IMR-90 (cell line): ENCODE measurements at regions not wholly inside any gene's neighbourhood (a gene's known extent, or its start where the extent isn't known, plus 50 kb on each side); places are given as distances from the start of the nearest gene placed in this dataset.

Experiments
- ATAC-seq: fragments of 200-7000 bp; cut with Tn5 transposase; 2 replicates; pipeline ENCODE4 v1.9.1; 2020; ENCODE audit warnings: low read depth, mild to moderate bottlenecking, moderate library complexity
- BruUV-seq: library from RNA; stranded (reverse); fragments of 400-500 nt; replicated peaks from 2 replicates; lab custom pipeline; 2021; lab: Mats Ljungman, UMichigan
- CTCF ChIA-PET: fragments of 300-600 bp; formaldehyde crosslinking; extraction: SDS; loops from one replicate; lab custom pipeline; 2021; ENCODE audit warnings: antibody characterized with exemption; lab: Yijun Ruan, JAX
- POLR2A ChIA-PET: fragments of 300-600 bp; sonication (Branson Sonifier 250); formaldehyde crosslinking; loops from one replicate; lab custom pipeline; 2022; ENCODE audit warnings: antibody characterized with exemption; ENCODE audit not compliant: unreplicated experiment; lab: Charles Lee
- DNase-seq: peaks from one replicate; pipeline ENCODE4 v3.0.0; 2013
- H2AFZ ChIP-seq: replicated peaks from 2 replicates; pipeline ENCODE3; 2013; ENCODE audit warnings: low read length, mild to moderate bottlenecking; ENCODE audit not compliant: poor library complexity
- H2AK5ac ChIP-seq: 2 replicates; pipeline ENCODE4 v1.6.1; 2013; ENCODE audit warnings: low read depth, low read length, inconsistent platforms
- H2AK9ac ChIP-seq: replicated peaks from 2 replicates; pipeline ENCODE3; 2013; ENCODE audit warnings: mild to moderate bottlenecking, low read depth, low read length, moderate library complexity; ENCODE audit not compliant: poor library complexity
- H2BK120ac ChIP-seq: 2 replicates; pipeline ENCODE4 v1.6.1; 2013; ENCODE audit warnings: low read depth, low read length, inconsistent platforms
- H2BK15ac ChIP-seq: 3 replicates; pipeline ENCODE4 v1.6.1; 2013; ENCODE audit warnings: low read depth, low read length, inconsistent platforms
- H2BK20ac ChIP-seq: 2 replicates; pipeline ENCODE4 v1.6.1; 2013; ENCODE audit warnings: low read depth, mild to moderate bottlenecking, inconsistent platforms, low read length, moderate library complexity
- H2BK5ac ChIP-seq: 2 replicates; pipeline ENCODE4 v1.6.1; 2013; ENCODE audit warnings: mild to moderate bottlenecking, low read depth, low read length, inconsistent platforms; ENCODE audit not compliant: poor library complexity, severe bottlenecking
- H3K14ac ChIP-seq: replicated peaks from 2 replicates; pipeline ENCODE4 v1.6.1; 2013; ENCODE audit warnings: low read depth, low read length, inconsistent platforms
- H3K18ac ChIP-seq: 2 replicates; pipeline ENCODE4 v1.6.1; 2013; ENCODE audit warnings: low read depth, low read length, control low read depth
- H3K23ac ChIP-seq: 2 replicates; pipeline ENCODE4 v1.6.1; 2013; ENCODE audit warnings: low read depth, low read length, inconsistent platforms
- H3K27ac ChIP-seq: 2 replicates; pipeline ENCODE4 v1.5.1; 2013; ENCODE audit warnings: mild to moderate bottlenecking, control low read depth, low read length; ENCODE audit not compliant: insufficient read depth
- H3K27me3 ChIP-seq: 2 replicates; pipeline ENCODE4 v1.6.1; 2013; ENCODE audit warnings: low read length; ENCODE audit not compliant: control insufficient read depth, insufficient read depth
- H3K36me3 ChIP-seq: 2 replicates; pipeline ENCODE4 v1.6.1; 2013; ENCODE audit warnings: low read length, mixed read lengths; ENCODE audit not compliant: control insufficient read depth, insufficient read depth
- H3K4ac ChIP-seq: 2 replicates; pipeline ENCODE4 v1.6.1; 2013; ENCODE audit warnings: low read depth, low read length, inconsistent platforms
- H3K4me1 ChIP-seq: 2 replicates; pipeline ENCODE4 v1.6.1; 2013; ENCODE audit warnings: low read length, mixed read lengths; ENCODE audit not compliant: control insufficient read depth, insufficient read depth
- H3K4me2 ChIP-seq: 2 replicates; pipeline ENCODE4 v1.6.1; 2013; ENCODE audit warnings: low read depth, mild to moderate bottlenecking, control low read depth, low read length, moderate library complexity
- H3K4me3 ChIP-seq: 2 replicates; pipeline ENCODE4 v1.5.1; 2013; ENCODE audit warnings: low read depth, mild to moderate bottlenecking, control low read depth, low read length, moderate library complexity; ENCODE audit not compliant: insufficient read depth
- H3K56ac ChIP-seq: 2 replicates; pipeline ENCODE4 v1.6.1; 2013; ENCODE audit warnings: low read length, inconsistent platforms; ENCODE audit not compliant: insufficient read depth; ENCODE audit errors: extremely low read depth
- H3K79me1 ChIP-seq, 2 experiments: 2 replicates each; pipeline ENCODE4 v1.6.1; 2013; ENCODE audit warnings: low read length in 2 of 2, inconsistent platforms in 1 of 2, low read depth in 1 of 2
- H3K9ac ChIP-seq: 2 replicates; pipeline ENCODE4 v1.6.1; 2013; ENCODE audit warnings: low read depth, low read length, control low read depth
- H3K9me1 ChIP-seq: 2 replicates; pipeline ENCODE4 v1.6.1; 2013; ENCODE audit warnings: low read length, inconsistent platforms; ENCODE audit not compliant: insufficient read depth
- H3K9me3 ChIP-seq: 2 replicates; pipeline ENCODE4 v1.6.1; 2013; ENCODE audit warnings: low read length; ENCODE audit not compliant: control insufficient read depth, insufficient read depth
- H4K20me1 ChIP-seq: 2 replicates; pipeline ENCODE4 v1.6.1; 2013; ENCODE audit warnings: low read length, inconsistent platforms; ENCODE audit not compliant: insufficient read depth
- H4K5ac ChIP-seq: 2 replicates; pipeline ENCODE4 v1.6.1; 2013; ENCODE audit warnings: mild to moderate bottlenecking, low read depth, low read length, control low read depth
- H4K8ac ChIP-seq, 2 experiments: 2 replicates each; pipeline ENCODE4 v1.6.1; 2013; ENCODE audit warnings: low read depth in 2 of 2, low read length in 2 of 2, control low read depth in 1 of 2, inconsistent platforms in 1 of 2
- H4K91ac ChIP-seq: 2 replicates; pipeline ENCODE4 v1.6.1; 2013; ENCODE audit warnings: low read depth, low read length, inconsistent platforms; ENCODE audit not compliant: insufficient read depth
- BHLHE40 ChIP-seq: fragments of 150-350 bp; IDR thresholded peaks from 2 replicates; pipeline ENCODE4 v1.6.1; 2016; ENCODE audit warnings: mild to moderate bottlenecking, low read depth, low read length
- CEBPB ChIP-seq: IDR thresholded peaks from 2 replicates; pipeline ENCODE4 v1.6.1; 2012; ENCODE audit warnings: low read depth, low read length, improper control_type of control experiment
- CHD1 ChIP-seq: IDR thresholded peaks from 2 replicates; pipeline ENCODE4 v1.6.1; 2012; ENCODE audit warnings: low read depth, low read length, improper control_type of control experiment
- ELK1 ChIP-seq: fragments of 150-350 bp; IDR thresholded peaks from 2 replicates; pipeline ENCODE4 v1.6.1; 2016; ENCODE audit warnings: low read depth, mild to moderate bottlenecking, low read length, moderate library complexity, borderline replicate concordance
- FOS ChIP-seq: fragments of 150-350 bp; IDR thresholded peaks from 2 replicates; pipeline ENCODE4 v1.6.1; 2016; ENCODE audit warnings: low read depth, low read length
- MAFK ChIP-seq: IDR thresholded peaks from 2 replicates; pipeline ENCODE4 v1.6.1; 2012; ENCODE audit warnings: low read depth, low read length, improper control_type of control experiment
- MAZ ChIP-seq: IDR thresholded peaks from 2 replicates; pipeline ENCODE4 v1.6.1; 2012; ENCODE audit warnings: low read depth, mild to moderate bottlenecking, low read length, improper control_type of control experiment, moderate library complexity, borderline replicate concordance
- MXI1 ChIP-seq: IDR thresholded peaks from 2 replicates; pipeline ENCODE4 v1.6.1; 2012; ENCODE audit warnings: low read depth, mild to moderate bottlenecking, low read length, moderate library complexity, borderline replicate concordance
- NFE2L2 ChIP-seq: fragments of 150-350 bp; IDR thresholded peaks from 2 replicates; pipeline ENCODE4 v1.6.1; 2016; ENCODE audit warnings: low read depth, mild to moderate bottlenecking, low read length
- POLR2A ChIP-seq: IDR thresholded peaks from 2 replicates; pipeline ENCODE4 v1.6.1; 2012; ENCODE audit warnings: mild to moderate bottlenecking, low read depth, low read length
- RAD21 ChIP-seq: IDR thresholded peaks from 2 replicates; pipeline ENCODE4 v1.6.1; 2012; ENCODE audit warnings: low read length, improper control_type of control experiment
- RCOR1 ChIP-seq: IDR thresholded peaks from 2 replicates; pipeline ENCODE4 v1.6.1; 2012; ENCODE audit warnings: mild to moderate bottlenecking, low read length, improper control_type of control experiment; ENCODE audit not compliant: insufficient replicate concordance
- RFX5 ChIP-seq: IDR thresholded peaks from 2 replicates; pipeline ENCODE4 v1.8.0; 2012; ENCODE audit warnings: low read depth, mild to moderate bottlenecking, low read length, moderate library complexity
- SMC3 ChIP-seq: fragments of 150-350 bp; IDR thresholded peaks from 2 replicates; pipeline ENCODE4 v1.6.1; 2016; ENCODE audit warnings: low read depth, mild to moderate bottlenecking, antibody characterized with exemption, low read length, moderate library complexity
- dilution Hi-C: fragments of 300-500 bp; cut with HindIII; formaldehyde crosslinking; loops from one replicate; pipeline ENCODE4 v1.14.3; 2018; ENCODE audit warnings: low sequenced_read_pairs; ENCODE audit not compliant: unreplicated experiment
- in situ Hi-C: fragments of 300-500 bp; cut with MboI; formaldehyde crosslinking; loops from 3 replicates; pipeline ENCODE4 v1.14.3; 2019; ENCODE audit warnings: low sequenced_read_pairs, inconsistent platforms, mixed read lengths
- intact Hi-C: fragments of 100-400 bp; cut with micrococcal nuclease; formaldehyde crosslinking; loops from 2 replicates; pipeline ENCODE4 v1.10.0; 2022
- TF ChIP-seq, protein P1 (sequence below): conservative IDR thresholded peaks from 2 replicates; pipeline ENCODE4 v1.5.1; 2012; ENCODE audit warnings: mild to moderate bottlenecking, low read depth, low read length, improper control_type of control experiment
- TF ChIP-seq, protein P2 (sequence below): fragments of 150-350 bp; IDR thresholded peaks from 2 replicates; pipeline ENCODE4 v1.6.1; 2017; ENCODE audit warnings: mild to moderate bottlenecking, antibody characterized with exemption, low read length, low read depth

GRCh38 chr7:26035552-26035951 is 116.4 kb upstream of the NFE2L3 start:
- Histone ChIP-seq H3K9me3 (no peaks in the 10 kb centered on the region), H3K79me1 (no peaks in the 10 kb centered on the region), H3K56ac (no peak overlapping the region), H3K4me3 (no peak overlapping the region), H2AFZ (no peak overlapping the region), H4K8ac (no peak overlapping the region), H4K20me1 (no peaks in the 10 kb centered on the region), H2AK9ac (no peak overlapping the region), H4K91ac (no peak overlapping the region), H3K27ac (no peak overlapping the region), H3K4ac (no peak overlapping the region), H3K4me2 (no peak overlapping the region), H3K4me1 (no peaks in the 10 kb centered on the region), H2BK5ac (no peak overlapping the region), H2AK5ac (no peak overlapping the region), H3K14ac (no peak overlapping the region), H3K9ac (no peak overlapping the region), H2BK120ac (no peak overlapping the region), H4K5ac (no peak overlapping the region), H3K9me1 (no peaks in the 10 kb centered on the region), H2BK15ac (no peak overlapping the region), H2BK20ac (no peak overlapping the region), H3K27me3 (no peaks in the 10 kb centered on the region), H3K23ac (no peak overlapping the region), H3K18ac (no peak overlapping the region), H3K36me3 (no peaks in the 10 kb centered on the region)
- ATAC-seq (no peak), DNase-seq (no peak)
- in situ Hi-C loops, result no loop called here
- BruUV-seq, result no TSS peak
- dilution Hi-C loops, result no loop called here
- intact Hi-C loops, result no loop called here
- POLR2A ChIA-PET, result no interaction called here
- CTCF ChIA-PET, result no interaction called here
- TF ChIP-seq, protein P1, sequence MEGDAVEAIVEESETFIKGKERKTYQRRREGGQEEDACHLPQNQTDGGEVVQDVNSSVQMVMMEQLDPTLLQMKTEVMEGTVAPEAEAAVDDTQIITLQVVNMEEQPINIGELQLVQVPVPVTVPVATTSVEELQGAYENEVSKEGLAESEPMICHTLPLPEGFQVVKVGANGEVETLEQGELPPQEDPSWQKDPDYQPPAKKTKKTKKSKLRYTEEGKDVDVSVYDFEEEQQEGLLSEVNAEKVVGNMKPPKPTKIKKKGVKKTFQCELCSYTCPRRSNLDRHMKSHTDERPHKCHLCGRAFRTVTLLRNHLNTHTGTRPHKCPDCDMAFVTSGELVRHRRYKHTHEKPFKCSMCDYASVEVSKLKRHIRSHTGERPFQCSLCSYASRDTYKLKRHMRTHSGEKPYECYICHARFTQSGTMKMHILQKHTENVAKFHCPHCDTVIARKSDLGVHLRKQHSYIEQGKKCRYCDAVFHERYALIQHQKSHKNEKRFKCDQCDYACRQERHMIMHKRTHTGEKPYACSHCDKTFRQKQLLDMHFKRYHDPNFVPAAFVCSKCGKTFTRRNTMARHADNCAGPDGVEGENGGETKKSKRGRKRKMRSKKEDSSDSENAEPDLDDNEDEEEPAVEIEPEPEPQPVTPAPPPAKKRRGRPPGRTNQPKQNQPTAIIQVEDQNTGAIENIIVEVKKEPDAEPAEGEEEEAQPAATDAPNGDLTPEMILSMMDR, result no peak
- TF ChIP-seq ELK1 (no peak), CHD1 (no peak), RFX5 (no peak), FOS (no peak), CEBPB (no peak), BHLHE40 (no peak), POLR2A (no peak), SMC3 (no peak), MAZ (no peak), NFE2L2 (no peak), RCOR1 (no peak), RAD21 (no peak), MAFK (no peak), MXI1 (no peak)
- TF ChIP-seq, protein P2, sequence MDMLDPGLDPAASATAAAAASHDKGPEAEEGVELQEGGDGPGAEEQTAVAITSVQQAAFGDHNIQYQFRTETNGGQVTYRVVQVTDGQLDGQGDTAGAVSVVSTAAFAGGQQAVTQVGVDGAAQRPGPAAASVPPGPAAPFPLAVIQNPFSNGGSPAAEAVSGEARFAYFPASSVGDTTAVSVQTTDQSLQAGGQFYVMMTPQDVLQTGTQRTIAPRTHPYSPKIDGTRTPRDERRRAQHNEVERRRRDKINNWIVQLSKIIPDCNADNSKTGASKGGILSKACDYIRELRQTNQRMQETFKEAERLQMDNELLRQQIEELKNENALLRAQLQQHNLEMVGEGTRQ, result no peak
